ENCODE measurements at regions not wholly inside any gene's neighbourhood (a gene's known extent, or its start where the extent isn't known, plus 50 kb on each side); places are given as distances from the start of the nearest gene placed in this dataset.
"Not testable (repeated sequence)": the region's sequence is repeated elsewhere in the genome, so short reads cannot be mapped to it uniquely, and the experiment has no call there.

- DNase-seq (ENCODE audit: low spot score): no peak
Measured at GRCh38 chr9:95785209-95785608, 90.3 kb upstream of the ERCC6L2 start.

GRCh38 chr9:95784318-95784717 is 91.2 kb upstream of the ERCC6L2 start:
- DNase-seq (ENCODE audit: low spot score): no peak

GRCh38 chr9:95783426-95783975 is 92.0 kb upstream of the ERCC6L2 start:
- DNase-seq (ENCODE audit: low spot score): no peak

- DNase-seq (ENCODE audit: low spot score): no peak
Measured at GRCh38 chr9:95780751-95781150, 94.7 kb upstream of the ERCC6L2 start.

- DNase-seq (ENCODE audit: low spot score): no peak
Measured at GRCh38 chr9:95780121-95780520, 95.4 kb upstream of the ERCC6L2 start.

DNA sequence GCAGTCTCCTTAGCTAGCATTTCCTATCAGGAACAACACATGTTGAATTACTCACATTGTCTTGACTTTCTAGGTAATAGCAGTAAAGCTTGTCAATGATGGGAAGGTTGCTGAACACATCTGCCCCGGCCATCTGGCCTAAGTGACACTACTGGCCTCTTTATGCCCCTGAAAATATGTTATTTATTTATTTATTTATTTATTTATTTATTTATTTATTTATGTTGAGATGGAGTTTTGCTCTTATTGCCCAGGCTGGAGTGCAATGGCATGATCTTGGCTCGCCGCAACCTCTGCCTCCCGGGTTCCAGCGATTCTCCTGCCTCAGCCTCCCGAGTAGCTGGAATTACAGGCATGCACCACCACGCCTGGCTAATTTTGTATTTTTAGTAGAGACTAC is 95.9 kb upstream of the ERCC6L2 start:
- DNase-seq (ENCODE audit: low spot score): not testable (repeated sequence)

DNA sequence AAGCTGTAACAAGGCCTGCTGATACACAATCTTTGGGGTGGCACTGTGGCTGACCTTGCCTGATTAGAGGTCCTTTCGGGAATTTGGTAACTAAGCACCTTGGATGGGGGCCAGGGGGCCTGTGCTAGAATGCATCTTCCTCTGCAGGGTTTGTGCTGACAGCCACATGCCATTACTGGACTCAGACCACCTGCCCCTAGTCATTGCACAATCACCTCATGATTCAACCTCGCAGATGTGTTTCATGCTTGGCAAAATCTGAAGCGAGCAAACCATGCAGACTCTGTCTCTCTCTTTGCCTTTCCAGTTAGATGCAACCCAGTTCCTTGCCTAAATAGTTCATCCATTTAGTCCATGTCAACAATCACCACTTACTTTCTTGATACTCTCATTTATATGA is 96.5 kb upstream of the ERCC6L2 start:
- DNase-seq (ENCODE audit: low spot score): no peak

DNA sequence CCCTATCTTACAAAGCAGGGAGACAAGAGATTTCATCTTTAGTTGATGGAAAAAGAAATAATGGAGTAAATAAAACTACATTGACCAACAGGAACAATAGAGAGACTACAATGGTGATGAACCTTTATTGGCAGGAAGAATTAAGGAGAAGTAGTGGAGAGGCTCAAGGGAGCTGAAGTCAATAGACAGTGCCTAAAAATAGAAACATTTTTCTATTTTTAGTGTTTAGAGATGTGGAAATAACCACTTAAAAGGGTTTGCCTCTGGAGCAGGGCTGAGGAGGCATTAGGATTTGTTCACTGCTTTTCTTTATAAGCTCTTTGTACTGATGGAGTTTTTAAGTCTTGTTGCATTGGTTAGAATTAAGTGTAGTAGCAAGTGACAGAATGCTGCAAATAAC is 98.4 kb upstream of the ERCC6L2 start:
- DNase-seq (ENCODE audit: low spot score): no peak

DNA sequence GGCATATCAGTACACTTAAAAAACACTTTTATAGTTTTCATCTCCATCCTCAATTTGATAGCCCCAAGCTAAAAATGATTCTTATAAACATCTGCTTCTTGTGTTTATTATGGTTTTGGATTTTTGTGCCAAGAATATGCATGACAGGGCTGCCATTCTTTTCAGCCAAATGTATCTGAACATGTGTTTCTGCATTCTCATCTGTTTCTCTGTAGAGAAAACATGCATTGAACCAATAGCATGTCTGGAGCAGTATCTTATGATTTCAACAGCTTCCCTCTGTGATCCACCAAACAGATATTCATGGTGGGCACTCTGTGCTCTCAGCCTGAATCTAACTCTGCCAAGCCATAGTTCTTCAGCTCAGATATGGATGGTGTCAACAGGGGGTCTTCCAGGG is 99.3 kb upstream of the ERCC6L2 start:
- no peak for DNase-seq (ENCODE audit: low spot score)

DNA sequence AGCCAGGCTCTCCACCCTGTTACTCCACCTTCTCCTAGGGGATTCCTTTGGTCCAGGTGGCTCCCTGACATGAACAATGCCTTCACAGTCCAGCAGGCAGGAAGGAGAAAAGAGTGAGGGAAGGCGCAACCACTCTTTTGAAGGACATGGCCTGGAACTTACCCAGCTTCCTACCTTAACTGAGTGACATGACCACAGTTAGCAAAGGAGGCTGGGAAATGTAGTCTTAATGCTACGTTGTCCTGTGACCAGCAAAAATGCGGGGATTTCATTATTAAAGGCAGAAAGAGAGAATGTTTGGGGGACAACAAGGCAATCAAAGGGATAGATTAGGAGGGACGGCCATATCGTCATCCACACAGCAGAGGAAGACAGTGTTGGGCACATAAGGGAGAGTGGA is 100.3 kb upstream of the ERCC6L2 start:
- no peak for DNase-seq (ENCODE audit: low spot score)

GRCh38 chr9:95773053-95773418 is 102.5 kb upstream of the ERCC6L2 start:
- DNase-seq (ENCODE audit: low spot score): no peak

- DNase-seq (ENCODE audit: low spot score): no peak
Measured at GRCh38 chr9:95772320-95773052, 103.0 kb upstream of the ERCC6L2 start.

DNA sequence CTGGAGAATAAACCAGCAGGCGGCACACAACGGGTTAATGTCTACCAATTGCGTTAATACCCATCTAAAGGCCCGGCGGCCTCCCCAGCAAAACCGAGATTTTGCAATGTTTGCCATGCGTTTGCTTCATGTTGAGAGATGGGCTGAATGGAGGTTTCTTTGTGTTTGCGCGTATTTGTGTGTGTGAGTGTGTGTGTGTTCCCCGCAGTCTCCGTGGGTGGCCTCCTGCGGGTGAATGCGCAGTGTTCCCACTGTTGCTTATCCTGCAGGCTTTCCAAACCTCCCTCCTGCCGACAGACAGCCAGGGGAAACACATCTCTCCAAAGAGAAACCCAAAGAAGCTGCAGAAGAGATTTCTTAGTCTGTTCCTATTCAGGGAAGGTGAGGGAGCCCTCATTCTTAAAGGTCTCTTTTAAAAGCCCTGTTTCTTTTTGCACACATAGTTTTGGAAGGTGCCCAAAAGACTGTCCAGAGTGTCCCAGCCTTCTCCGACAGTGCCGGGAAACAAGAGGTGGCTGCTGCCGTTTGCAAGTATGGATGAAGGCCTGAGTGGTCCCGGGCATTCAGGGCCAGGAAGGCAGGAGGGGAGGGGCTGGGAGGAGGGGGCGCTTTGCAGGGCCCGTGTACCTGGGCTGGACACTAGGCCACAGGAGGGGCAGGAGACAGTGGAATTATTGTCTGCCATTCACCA is 103.8 kb upstream of the ERCC6L2 start:
- no peak for DNase-seq (ENCODE audit: low spot score)

DNA sequence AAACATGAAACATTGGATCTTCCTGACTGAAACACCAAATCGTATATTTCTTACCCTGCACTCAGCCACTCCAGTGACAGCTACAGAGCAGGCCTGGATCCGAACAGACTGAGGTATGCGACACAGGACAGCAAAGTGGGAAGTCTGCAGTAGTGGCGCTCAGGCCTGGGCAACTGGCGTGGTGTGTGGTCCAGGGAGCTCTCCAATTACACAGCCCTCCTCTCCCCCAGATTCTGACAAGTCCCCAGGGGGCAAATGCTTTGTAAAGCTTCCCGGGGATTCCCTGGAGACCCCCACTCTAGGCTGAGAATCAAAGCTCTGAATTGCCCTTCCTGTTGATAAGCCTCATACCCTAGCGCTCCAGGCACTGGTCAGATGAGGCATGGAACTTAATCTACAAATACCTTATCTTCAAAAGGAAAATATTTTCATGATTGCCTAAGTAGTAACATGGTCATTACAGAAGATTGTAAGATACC is 104.8 kb upstream of the ERCC6L2 start:
- no peak for DNase-seq (ENCODE audit: low spot score)

DNA sequence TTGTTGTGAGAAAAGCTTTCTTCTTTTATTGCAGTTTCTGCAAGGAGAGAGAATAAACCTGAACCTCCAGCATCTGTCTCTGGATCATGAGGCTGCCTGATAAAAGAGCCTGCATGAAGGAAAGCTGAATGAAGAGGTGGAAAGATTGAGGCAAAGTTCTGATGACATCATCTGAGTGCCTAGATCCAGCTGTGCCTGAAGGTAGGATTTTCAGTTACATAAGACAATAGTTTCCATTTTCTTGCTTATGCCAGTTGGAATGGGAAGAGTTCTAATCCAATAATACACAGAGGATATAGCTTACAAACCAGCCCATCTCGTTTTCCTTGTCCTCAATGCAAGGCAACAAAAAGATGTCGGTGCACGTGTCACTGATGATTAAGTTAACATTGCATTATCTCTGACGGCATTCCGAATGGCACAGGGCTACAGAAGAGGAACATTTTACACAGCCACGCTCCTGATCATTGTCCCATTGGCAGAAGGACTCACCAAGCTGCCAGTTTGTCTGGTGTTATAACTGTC is 105.5 kb upstream of the ERCC6L2 start:
- DNase-seq (ENCODE audit: low spot score): no peak

DNA sequence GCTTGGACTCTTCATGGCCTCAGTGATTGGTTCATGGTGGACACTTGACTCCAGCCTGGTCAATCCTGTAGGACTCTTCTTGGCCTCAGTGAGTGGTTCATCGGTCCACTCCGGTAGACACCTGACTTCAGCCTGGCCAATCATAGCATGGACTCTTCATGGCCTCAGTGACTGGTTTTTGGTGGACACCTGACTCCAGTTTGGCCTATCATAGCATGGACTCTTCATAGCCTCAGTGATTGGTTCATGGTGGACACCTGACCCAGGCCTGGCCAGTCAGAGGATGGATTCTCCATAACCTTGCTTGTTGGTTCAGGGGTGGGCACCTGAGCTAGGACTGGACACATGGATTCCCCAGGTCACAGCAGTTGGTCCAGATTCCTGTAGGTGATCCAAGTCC is 106.0 kb upstream of the ERCC6L2 start:
- DNase-seq (ENCODE audit: low spot score): no peak

DNA sequence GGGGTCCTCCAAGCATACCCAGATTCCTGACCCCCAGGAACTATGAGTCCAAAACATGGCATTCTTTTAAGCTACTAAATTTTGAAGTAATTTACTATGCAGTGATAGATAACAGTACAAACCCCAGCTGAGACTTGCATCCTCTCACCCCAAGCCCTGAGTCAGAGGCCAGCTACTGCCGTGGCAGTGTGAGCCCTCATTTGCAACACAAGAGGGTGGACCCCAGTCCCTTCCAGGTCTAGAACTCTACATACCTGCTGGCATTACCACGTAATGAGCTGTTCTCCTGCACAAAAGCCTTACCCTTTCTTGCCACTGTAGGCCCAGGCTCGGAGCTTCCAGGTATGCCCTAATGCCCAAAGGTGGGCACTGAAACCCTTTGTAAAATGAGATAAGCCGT is 108.6 kb upstream of the ERCC6L2 start:
- DNase-seq (ENCODE audit: low spot score): no peak

- no peak for DNase-seq (ENCODE audit: low spot score)
Measured at GRCh38 chr9:95764533-95765319, 110.8 kb upstream of the ERCC6L2 start.

DNA sequence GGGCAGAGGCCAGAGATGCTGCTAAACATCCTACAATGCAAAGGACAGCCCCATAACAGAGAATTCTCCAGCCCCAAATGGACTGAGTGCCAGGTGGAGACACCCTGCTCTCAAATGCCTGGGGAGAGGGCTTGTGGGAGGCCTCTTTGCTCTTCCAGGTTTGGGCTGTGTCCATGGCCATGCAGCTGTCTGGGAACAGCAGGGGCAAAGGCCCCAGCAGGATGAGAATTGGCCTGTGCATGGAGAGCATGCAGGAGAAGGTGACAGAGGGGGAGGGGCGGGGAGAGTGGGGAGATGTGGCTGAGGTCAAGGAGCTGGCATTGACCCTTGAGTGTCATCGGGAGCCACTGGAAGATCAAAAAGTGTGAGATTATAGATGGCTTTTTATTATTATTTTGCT is 111.5 kb upstream of the ERCC6L2 start:
- DNase-seq (ENCODE audit: low spot score): no peak

DNA sequence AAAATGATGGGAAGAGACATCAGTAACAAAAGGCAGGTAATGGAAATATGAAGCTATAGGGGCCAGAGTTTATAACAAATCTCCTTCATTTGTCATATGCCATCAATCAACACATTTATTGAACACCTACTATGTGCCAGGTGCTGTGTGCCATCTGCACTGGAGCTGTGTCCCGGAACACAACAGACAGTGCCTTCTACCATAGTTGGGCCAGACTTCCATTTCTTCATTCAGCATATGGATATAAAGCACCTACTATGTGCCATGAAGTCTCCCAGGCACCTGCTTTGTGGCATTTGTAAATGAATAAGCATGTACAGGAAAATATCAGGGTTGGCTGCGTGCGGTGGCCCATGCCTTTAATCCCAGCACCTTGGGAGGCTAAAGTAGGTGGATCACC is 112.5 kb upstream of the ERCC6L2 start:
- no peak for DNase-seq (ENCODE audit: low spot score)

DNA sequence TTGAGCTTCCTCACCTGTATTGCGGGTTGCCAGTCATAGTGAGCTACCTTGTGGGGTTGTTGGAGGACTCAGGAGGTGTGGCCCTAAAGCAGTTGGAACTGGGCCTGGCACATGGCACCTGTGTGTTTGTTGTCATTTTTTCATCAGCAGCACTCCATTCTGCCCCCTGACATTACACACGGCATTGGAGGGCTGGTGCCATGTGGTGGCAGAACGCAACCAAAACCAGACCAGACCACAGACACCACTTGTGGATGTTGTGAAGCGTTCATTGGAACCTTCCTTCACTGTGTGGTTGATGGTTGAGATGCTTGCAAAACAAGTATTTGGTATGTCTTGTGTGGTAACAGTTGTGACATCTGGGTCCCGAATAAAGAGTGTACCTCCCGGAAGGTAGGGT is 113.2 kb upstream of the ERCC6L2 start:
- DNase-seq (ENCODE audit: low spot score): no peak

- DNase-seq (ENCODE audit: low spot score): no peak
Measured at GRCh38 chr9:95760791-95761190, 114.7 kb upstream of the ERCC6L2 start.
